Gastrocnemius medialis (tissue), 4 donors: ENCODE measurements at regions not wholly inside any gene's neighbourhood (a gene's known extent, or its start where the extent isn't known, plus 50 kb on each side); places are given as distances from the start of the nearest gene placed in this dataset.
"Not testable (repeated sequence)": the region's sequence is repeated elsewhere in the genome, so short reads cannot be mapped to it uniquely, and the experiment has no call there.

Experiments
- ATAC-seq, 2 donors: fragments of 150-250 bp; one replicate each; pipeline ENCODE4 v1.9.1; 2016
- DNase-seq, 2 donors: peaks; one replicate each; pipeline ENCODE4 v3.0.0-alpha.2; 2019
- H3K27ac ChIP-seq, 4 donors: fragments of 200-600 bp; sonication (generic); 1 replicate in 1 of 4; 2 replicates in 3 of 4; pipeline ENCODE4 v1.5.1; 2016 to 2018; ENCODE audit warnings: mild to moderate bottlenecking in 2 of 4, moderate library complexity in 1 of 4
- H3K27me3 ChIP-seq, 3 donors: fragments of 200-600 bp; sonication (generic) in 2 of 3; 1 replicate in 1 of 3; 2 replicates in 2 of 3; pipeline versions ENCODE4 v1.5.1 to v1.6.0; 2016 to 2019; ENCODE audit warnings: mild to moderate bottlenecking in 1 of 3, moderate library complexity in 1 of 3
- H3K36me3 ChIP-seq, 2 donors: fragments of 200-600 bp; sonication (generic) in 1 of 2; one replicate each; pipeline ENCODE4 v1.5.1; 2017 to 2018
- H3K4me1 ChIP-seq, 2 donors: fragments of 200-600 bp; sonication (generic) in 1 of 2; one replicate each; pipeline ENCODE4 v1.5.1; 2016 to 2017; ENCODE audit warnings: mild to moderate bottlenecking in 2 of 2
- H3K4me3 ChIP-seq, 4 donors: fragments of 200-600 bp; sonication (generic) in 3 of 4; 1 replicate in 1 of 4; 2 replicates in 3 of 4; pipeline ENCODE4 v1.5.1; 2016 to 2019; ENCODE audit warnings: mild to moderate bottlenecking in 2 of 4
- H3K9me3 ChIP-seq, 3 donors: fragments of 200-600 bp; sonication (generic) in 2 of 3; 1 replicate in 1 of 3; 2 replicates in 2 of 3; pipeline ENCODE4 v1.5.1; 2016 to 2019
- CTCF ChIP-seq, 5 experiments: fragments of 450-650 bp in 3 of 5; fragments of 200-600 bp in 2 of 5; sonication (generic) in 2 of 5; IDR thresholded peaks in 4 of 5; conservative IDR thresholded peaks in 1 of 5; 1 replicate in 4 of 5; 2 replicates in 1 of 5; pipeline ENCODE4 v1.5.1; 2016 to 2019; ENCODE audit warnings: antibody characterized with exemption in 5 of 5, mild to moderate bottlenecking in 3 of 5, moderate library complexity in 3 of 5
- POLR2A ChIP-seq, 2 donors: fragments of 450-650 bp; IDR thresholded peaks; one replicate each; pipeline ENCODE4 v1.6.1; 2017; ENCODE audit warnings: antibody characterized with exemption in 2 of 2, mild to moderate bottlenecking in 2 of 2, moderate library complexity in 2 of 2
- in situ Hi-C, 4 donors: fragments of 200-750 bp; cut with MboI; loops; one replicate each; pipeline versions ENCODE4 v1.15.0 to v1.8.0; 2017; ENCODE audit warnings: low sequenced_read_pairs in 4 of 4
- intact Hi-C: fragments of 100-400 bp; cut with DNase I; formaldehyde crosslinking; loops from one replicate; pipeline ENCODE4 v1.15.1; 2023; ENCODE audit warnings: low total_unique reads

- DNase-seq: no peak
- no peak for ATAC-seq
- no peaks in the 10 kb centered on the region for H3K36me3 ChIP-seq
- peaks cover 26 to 40% (median 33%) of the 10 kb centered on the region in 3 donors for H3K27me3 ChIP-seq
- no peak for TF ChIP-seq POLR2A (IDR thresholded peaks at IDR 0.05)
- no peak for TF ChIP-seq CTCF (IDR thresholded peaks at IDR 0.05 in 4 of 5, conservative IDR thresholded peaks at IDR 0.05 in 1 of 5)
- in situ Hi-C loops: no loop called here
- no peak overlapping the region for H3K27ac ChIP-seq
- H3K4me1 ChIP-seq: no peaks in the 10 kb centered on the region
- no peaks in the 10 kb centered on the region for H3K9me3 ChIP-seq
- intact Hi-C loops: no loop called here
- H3K4me3 ChIP-seq: no peak overlapping the region
Measured at GRCh38 chr6:26743941-26744699, 84.6 kb upstream of the ZNF322 start.

DNA sequence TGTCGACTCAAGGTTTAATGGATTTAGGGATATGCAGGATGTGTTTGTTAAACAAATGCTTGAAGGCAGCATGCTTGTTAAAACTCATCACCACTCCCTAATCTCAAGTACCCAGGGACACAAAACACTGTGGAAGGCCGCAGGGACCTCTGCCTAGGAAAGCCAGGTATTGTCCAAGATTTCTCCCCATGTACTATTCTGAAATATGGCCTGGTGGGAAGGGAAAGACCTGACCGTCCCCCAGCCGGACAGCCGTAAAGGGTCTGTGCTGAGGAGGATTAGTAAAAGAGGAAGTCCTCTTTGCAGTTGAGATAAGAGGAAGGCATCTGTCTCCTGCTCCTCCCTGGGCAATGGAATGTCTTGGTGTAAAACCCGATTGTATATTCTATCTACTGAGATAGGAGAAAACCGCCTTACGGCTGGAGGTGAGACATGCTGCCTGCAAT is 85.3 kb upstream of the ZNF322 start:
- H3K4me1 ChIP-seq, DNase-seq, H3K9me3 ChIP-seq, in situ Hi-C loops, H3K36me3 ChIP-seq, H3K4me3 ChIP-seq, H3K27ac ChIP-seq, intact Hi-C loops, ATAC-seq: not testable (repeated sequence)
- peaks cover 26 to 42% (median 33%) of the 10 kb centered on the region in 3 donors for H3K27me3 ChIP-seq

GRCh38 chr6:26745964-26746363 is 86.4 kb upstream of the ZNF322 start:
- H3K4me3 ChIP-seq, intact Hi-C loops, H3K9me3 ChIP-seq, H3K4me1 ChIP-seq, DNase-seq, in situ Hi-C loops, H3K36me3 ChIP-seq, H3K27ac ChIP-seq, ATAC-seq: not testable (repeated sequence)
- H3K27me3 ChIP-seq: peaks cover 26 to 42% (median 33%) of the 10 kb centered on the region in 3 donors

GRCh38 chr6:26749126-26749758 is 89.7 kb upstream of the ZNF322 start:
- H3K4me3 ChIP-seq, ATAC-seq, H3K36me3 ChIP-seq, H3K27ac ChIP-seq, DNase-seq, H3K4me1 ChIP-seq, in situ Hi-C loops, H3K9me3 ChIP-seq, intact Hi-C loops: not testable (repeated sequence)
- H3K27me3 ChIP-seq: peaks cover 14 to 33% (median 21%) of the 10 kb centered on the region in 3 donors

DNA sequence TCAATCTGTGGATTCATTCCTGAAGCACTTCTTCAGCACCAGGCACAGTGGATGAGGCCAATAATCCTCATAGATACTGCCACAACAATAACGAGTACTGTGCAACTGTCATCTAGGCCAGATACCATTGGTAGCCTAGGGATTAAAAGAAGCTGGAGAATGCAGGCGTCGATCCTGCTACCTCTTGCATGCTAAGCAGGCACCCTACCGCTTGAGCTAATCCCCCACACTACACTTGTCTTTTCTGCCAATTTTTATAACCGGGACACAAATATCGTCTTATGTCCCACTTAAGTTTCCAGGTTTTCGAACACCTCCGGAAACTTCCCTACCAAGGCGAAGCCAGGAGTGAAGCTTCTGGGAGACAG is 90.2 kb upstream of the ZNF322 start:
- H3K27me3 ChIP-seq: peaks cover 9 to 35% (median 16%) of the 10 kb centered on the region in 3 donors
- not testable (repeated sequence) for H3K4me3 ChIP-seq, H3K9me3 ChIP-seq

GRCh38 chr6:26754212-26754611 is 94.7 kb upstream of the ZNF322 start:
- intact Hi-C loops (no loop called here), in situ Hi-C loops (no loop called here)
- H3K27me3 ChIP-seq: peaks cover 0 to 19% (median 0%) of the 10 kb centered on the region in 3 donors
- H3K36me3 ChIP-seq: no peaks in the 10 kb centered on the region
- DNase-seq (no peak), ATAC-seq (no peak)
- no peaks in the 10 kb centered on the region for H3K9me3 ChIP-seq
- no peak overlapping the region for H3K4me3 ChIP-seq
- TF ChIP-seq POLR2A (IDR thresholded peaks at IDR 0.05) (no peak), CTCF (IDR thresholded peaks at IDR 0.05 in 4 of 5, conservative IDR thresholded peaks at IDR 0.05 in 1 of 5) (no peak)
- no peaks in the 10 kb centered on the region for H3K4me1 ChIP-seq
- H3K27ac ChIP-seq: no peak overlapping the region

More for the DNA sequence above, 90.2 kb upstream of the ZNF322 start:
- in situ Hi-C loops, intact Hi-C loops, ATAC-seq, H3K4me1 ChIP-seq, H3K27ac ChIP-seq, H3K36me3 ChIP-seq, DNase-seq: not testable (repeated sequence)

- H3K27me3 ChIP-seq: peaks cover 0 to 18% (median 0%) of the 10 kb centered on the region in 3 donors
- DNase-seq, intact Hi-C loops, H3K36me3 ChIP-seq, ATAC-seq, H3K4me3 ChIP-seq, H3K27ac ChIP-seq, H3K4me1 ChIP-seq, H3K9me3 ChIP-seq, in situ Hi-C loops: not testable (repeated sequence)
Measured at GRCh38 chr6:26754801-26755200, 95.3 kb upstream of the ZNF322 start.

- H3K27ac ChIP-seq, H3K9me3 ChIP-seq, H3K36me3 ChIP-seq, intact Hi-C loops, H3K4me3 ChIP-seq, H3K4me1 ChIP-seq, DNase-seq, ATAC-seq, in situ Hi-C loops: not testable (repeated sequence)
- peaks cover 0 to 18% (median 0%) of the 10 kb centered on the region in 3 donors for H3K27me3 ChIP-seq
Measured at GRCh38 chr6:26756067-26756805, 96.7 kb upstream of the ZNF322 start.

GRCh38 chr6:26766203-26766902 is 106.8 kb upstream of the ZNF322 start:
- H3K36me3 ChIP-seq, H3K4me1 ChIP-seq, H3K4me3 ChIP-seq, ATAC-seq, H3K9me3 ChIP-seq, intact Hi-C loops, DNase-seq, H3K27me3 ChIP-seq, in situ Hi-C loops, H3K27ac ChIP-seq: not testable (repeated sequence)
